ENCODE measurements at regions not wholly inside any gene's neighbourhood (a gene's known extent, or its start where the extent isn't known, plus 50 kb on each side); places are given as distances from the start of the nearest gene placed in this dataset.
"Not testable (repeated sequence)": the region's sequence is repeated elsewhere in the genome, so short reads cannot be mapped to it uniquely, and the experiment has no call there.

DNA sequence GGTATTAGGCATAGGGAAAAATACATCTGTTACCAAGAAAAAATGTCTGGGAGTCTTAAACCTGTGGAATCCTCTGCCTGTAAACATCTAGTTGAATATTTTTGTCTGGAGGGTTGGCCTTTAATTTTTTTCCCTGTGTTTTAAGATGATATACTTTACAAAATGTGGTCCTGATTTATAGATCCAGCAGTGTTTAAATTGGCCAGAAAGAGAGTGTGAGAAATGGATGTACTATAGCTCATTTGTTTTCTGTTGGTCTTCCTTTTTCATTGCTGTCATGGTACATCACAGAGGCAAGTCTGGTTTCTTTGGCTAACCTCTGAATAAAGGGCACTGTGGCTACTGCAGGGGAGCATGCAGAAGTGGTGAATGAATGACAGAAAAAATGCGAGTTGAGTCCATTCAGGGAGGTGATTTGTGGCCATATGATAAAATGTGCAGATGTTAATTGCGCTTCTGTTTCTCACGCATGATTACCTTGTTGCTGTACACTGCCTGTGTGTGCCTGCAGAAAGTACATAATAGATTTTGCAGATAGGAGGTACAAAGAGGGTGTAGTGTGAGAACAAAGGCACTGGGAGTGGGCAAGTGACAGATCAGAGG lies 150.0 kb downstream of the NFKBIZ start:
- DNase-seq, result no peak

DNA sequence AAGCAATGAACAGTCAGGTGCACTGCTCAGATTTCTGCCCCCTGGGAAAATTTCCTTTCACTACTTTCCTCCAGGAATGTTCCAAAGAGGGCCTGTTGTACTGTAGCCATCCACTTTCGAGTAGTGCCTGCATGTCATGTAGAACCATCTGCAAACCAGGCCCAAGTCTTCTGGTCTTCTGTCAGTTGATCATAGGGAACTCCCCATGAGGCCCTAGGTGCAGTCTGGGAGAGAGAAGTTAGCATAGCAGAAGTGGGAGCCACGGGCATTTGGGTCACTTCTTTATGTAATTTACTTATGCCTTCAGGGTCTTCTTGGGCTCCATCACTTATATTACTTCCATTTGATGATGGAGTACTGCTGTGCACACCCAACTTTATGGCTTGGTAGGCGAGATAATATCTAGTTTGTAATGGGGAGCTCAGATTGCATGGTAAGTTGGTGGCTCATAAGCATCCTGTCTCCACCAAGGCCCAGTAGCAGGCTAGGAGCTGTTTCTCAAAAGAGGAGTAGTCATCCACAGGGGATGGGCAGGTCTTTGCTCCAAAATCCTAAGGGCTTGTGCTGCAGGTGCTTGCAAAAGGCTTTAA lies 151.4 kb downstream of the NFKBIZ start:
- DNase-seq, result no peak

DNA sequence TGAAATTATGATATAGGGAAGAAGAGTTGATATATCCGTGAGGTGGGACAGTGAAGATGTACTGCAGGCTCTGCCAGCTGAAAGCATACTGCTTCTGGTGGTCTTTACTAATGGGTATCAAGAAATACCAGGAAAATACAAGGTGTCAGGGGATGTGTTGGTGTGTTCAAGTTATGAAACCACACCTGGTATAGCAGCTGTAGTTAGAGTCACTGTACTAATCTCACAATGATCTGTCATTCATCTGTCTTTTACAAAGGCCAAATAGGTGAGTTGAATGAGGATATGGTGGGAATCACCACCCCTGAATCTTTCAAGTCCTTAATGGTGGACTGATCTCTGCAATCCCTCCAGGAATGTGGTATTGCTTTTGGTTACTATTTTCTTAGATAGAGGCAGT lies 152.7 kb downstream of the NFKBIZ start:
- no peak for DNase-seq

DNA sequence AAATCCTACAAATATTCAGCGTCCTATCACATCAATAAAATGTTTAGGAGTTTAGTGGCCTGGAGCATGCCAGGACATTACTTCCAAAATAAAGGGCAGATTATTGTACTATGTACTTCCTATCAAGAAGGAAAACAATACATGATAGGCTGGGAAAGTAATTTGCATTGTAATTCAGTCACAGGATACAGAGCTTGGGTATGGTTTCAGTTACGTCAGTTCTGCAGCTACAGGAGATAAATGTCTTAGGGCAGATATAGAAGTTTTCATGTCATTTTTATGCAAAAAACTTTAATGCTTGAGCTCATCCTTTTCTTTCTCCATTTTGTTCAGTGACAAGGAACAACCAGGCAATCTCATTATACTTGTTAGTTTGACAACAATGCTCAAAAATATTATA lies 155.2 kb downstream of the NFKBIZ start:
- DNase-seq, result no peak

DNA sequence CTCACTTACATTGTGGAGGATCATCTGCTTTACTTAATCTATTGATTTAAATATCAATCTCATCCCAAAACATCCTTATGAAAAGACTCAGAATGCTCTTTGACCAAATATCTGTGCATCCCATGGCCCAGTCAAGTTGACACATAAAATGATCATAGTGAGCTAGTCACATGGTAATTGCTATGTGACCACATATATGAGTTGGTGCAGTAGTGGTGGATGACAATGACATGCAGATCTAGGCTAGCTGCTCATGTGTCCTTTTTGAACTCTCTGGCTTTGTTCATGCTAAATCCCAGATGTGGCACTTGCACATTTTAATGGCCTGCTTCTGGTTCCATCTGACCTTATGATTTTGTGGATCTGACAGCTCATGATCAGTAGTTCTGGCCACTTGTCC lies 156.2 kb downstream of the NFKBIZ start:
- no peak for DNase-seq

DNA sequence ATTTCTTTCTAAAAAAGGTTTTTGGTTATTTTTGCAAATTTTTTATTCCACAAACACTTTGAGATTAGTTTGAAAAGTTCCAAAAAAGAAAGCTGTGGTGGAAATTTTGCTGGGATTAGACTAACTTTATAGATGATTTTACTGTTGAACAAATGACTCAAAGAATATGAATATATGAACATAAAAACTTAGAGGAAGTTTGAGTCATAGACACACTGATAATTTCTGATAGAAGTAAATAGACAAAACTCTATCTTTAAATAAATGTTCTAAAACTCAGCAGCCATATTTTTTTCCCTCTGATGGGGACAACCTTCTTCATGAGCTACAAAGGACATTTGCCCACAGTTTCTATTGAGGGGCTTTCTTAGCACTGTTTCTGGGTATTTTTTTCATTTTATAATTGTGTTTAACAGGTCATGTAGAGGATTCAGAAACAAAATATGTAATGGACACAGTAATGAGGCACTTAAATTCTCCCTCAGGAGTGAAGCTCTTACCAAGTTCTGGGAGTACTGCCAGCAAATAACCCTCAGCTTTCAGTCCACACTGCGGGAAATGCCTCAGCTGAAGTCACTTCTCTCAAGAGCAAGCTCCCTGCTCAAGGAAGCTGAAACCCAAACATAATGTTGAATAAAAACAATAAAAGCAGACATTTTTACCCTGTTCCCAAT lies 157.6 kb downstream of the NFKBIZ start:
- DNase-seq, result no peak

DNA sequence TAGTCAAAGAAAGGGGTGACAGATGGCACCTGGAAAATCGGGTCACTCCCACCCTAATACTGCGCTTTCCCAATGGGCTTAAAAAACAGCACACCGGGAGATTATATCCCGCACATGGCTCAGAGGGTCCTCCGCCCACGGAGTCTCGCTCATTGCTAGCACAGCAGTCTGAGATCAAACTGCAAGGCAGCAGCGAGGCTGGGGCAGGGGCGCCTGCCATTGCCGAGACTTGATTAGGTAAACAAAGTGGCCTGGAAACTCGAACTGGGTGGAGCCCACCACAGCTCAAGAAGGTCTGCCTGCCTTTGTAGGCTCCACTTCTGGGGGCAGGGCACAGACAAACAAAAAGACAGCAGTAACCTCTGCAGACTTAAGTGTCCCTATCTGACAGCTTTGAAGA lies 159.1 kb downstream of the NFKBIZ start:
- DNase-seq, result not testable (repeated sequence)

DNA sequence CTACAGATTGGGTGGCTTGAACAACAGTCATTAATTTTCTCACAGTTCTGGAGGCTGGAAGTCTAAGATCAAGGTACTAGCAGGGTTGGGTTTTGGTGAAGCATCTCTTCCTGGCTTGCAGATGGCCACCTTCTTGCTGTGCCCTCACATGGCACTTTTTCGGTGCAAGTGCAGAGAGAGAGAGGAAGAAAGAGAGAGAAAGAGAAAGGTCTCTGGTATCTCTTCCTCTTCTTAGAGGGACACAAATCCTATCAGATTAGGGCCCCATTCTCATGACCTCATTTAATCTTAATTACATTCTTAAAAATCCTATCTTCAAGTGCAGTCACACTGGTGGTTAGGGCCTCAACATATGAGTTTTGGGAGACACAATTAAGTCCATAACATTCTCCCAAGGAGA lies 167.1 kb downstream of the NFKBIZ start:
- DNase-seq, result no peak

DNA sequence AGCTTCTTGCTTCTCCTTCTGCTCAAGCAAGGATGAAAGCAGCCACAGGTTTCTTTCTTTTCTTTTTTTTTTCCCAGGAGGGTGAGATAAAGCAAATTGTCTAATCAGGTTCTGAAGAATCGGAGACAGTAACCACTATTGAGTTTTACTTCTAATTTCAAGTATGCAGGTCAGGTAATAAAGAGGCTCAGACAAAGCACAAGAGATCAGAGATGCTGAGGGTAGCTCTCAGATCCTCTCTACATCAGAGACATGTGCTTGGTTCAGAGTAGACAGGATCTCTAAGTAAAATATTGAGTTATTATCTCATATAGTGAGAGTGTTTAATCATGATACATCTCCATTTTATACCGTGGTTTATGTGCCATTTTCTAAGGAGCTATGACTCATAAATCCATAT lies 168.5 kb downstream of the NFKBIZ start:
- no peak for DNase-seq

DNA sequence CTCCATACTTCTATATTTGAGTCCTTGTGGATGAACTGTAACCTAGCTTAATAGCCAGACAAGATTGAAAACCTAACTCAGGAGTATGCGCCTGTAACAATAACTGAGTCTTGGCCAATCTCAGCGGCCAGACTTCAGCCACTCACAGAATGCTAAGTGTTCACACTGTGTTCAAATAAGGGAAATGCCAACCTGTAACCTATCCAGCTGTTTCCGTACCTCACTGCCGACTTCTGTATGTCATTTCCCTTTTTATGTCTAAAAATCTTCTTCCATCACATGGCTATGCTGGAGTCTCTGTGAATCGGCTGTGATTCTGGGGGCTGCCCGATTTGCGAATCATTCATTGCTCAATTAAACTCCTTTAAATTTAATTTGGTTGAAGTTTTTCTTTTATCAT lies 169.2 kb downstream of the NFKBIZ start:
- DNase-seq, result no peak

DNA sequence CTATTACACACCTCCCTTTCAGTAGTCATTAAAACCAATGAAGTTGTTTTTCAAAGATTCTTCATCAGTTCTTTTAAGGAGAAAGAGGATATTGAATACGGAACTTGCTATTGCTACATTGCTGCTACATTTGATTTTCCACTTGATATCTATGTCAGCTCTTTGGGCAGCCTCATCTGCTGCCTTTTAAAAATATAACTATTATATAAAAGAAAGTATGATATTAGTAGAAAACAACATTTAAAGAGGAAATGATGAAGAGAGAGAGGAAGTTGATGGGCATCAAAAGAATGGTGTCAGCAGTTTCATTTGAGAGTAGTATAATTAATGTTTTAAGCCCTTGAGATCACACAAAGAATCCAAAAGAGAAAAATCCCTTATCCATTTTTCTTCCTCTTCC lies 171.4 kb downstream of the NFKBIZ start:
- no peak for DNase-seq

DNA sequence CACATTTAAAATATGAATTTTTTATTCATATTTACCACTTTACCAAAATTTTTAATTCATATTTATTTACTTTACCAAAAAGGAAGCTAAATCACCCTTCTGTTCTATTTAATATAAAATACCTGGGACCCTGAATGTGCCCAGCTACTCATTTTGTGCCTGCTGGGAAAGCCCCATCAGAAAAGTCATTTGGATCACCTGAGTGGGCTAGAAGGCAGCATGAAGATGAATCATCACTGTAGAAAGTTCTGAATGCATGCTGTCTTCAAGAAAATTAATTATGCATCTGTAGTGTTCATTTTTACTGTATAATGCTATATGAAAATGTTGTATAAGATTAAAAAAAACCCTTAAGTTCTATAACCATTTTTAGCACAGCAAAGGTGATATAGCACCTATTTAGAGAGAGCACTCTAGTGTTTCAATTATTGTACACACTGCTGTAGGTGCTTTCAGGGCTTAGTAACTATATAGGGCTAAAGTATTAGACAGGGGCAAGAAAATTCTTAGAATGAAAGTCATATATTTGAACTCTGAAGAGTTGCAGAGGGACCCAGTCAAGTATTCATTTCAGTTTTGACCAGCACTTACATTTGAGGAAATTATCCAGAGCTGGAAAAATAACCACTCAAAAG lies 175.1 kb downstream of the NFKBIZ start:
- DNase-seq, result no peak

DNA sequence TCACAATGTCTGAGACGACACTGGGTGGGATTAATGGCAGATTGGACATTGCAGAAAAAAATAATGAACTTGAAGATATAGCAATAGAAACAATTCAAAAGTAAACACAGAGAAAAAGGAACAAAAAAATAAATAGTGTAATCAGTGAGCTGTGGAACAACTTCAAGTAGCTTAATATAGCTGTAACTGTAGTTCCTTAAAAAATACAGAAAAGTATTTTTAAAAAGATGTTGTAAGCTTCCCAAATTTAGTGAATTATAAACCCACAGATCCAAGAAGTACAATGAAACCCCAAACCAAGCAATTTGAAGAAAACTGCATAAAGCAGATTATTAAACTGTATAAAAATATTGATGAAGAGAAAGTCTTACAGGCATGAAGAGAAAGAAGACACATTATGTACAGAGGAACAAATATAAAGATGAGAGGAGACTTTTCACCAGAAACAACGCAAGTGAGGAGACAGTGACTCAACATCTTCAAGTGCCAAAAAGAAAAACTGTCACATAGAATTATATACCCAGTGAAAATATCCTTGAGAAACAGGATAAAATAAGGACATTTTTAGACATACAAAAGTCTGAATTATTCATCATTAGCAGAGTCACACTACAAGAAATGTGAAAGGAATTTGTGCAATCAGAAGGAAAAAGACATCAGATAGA lies 176.4 kb downstream of the NFKBIZ start:
- no peak for DNase-seq

DNA sequence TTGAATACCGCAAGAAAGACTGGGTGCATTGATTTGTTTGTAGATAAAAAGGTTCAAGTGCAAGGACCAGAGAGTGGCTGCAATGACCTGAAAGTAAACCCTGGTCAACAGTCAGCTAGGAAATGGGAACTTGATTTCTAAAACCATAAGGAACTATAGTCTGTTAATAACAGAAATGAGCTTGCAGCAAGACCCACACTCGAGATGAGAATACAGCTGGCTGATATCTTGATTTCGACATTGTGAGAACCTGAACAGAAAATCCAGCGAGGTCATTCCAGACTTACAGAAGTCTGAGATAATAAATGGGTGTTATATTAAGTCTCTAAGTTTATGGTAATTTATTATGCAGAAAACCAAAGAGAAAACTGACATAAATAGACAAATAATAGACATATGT lies 177.3 kb downstream of the NFKBIZ start:
- DNase-seq, result no peak

DNA sequence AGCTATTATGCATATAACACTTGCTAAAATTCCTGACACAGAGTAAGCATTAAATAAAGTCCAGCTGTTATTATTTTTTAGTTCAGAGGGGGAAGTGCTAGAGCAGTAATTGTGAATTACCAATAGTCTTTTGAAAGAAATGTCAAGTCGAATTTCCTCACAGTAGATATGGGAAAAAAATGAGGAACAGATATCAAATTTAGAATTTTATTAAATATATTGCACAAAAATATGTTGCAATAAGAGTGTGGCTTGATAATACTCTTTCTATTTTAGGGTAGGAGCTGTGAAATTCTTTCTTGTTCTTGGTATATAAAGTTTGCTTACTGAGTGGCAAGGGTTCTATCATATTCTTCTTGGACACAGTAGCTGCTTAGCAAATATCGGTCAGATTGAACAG lies 181.3 kb downstream of the NFKBIZ start:
- no peak for DNase-seq

DNA sequence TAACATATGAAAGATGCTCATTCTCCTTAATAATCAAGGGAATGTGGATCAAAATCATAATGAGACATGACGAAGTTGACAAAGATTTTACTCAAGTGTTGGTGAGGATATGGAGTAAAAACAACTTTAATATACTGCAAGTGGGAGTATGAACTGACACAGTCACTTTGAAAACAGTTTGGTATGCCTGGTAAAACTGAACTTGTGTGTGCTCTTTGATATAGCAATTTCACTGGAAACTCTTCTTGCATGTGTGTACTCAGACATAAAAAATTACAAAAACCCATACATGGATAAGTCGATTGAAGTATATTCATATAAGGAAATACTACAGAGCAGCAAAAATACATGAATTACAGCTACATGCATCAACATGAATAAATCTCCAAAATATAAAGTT lies 182.5 kb downstream of the NFKBIZ start:
- no peak for DNase-seq

DNA sequence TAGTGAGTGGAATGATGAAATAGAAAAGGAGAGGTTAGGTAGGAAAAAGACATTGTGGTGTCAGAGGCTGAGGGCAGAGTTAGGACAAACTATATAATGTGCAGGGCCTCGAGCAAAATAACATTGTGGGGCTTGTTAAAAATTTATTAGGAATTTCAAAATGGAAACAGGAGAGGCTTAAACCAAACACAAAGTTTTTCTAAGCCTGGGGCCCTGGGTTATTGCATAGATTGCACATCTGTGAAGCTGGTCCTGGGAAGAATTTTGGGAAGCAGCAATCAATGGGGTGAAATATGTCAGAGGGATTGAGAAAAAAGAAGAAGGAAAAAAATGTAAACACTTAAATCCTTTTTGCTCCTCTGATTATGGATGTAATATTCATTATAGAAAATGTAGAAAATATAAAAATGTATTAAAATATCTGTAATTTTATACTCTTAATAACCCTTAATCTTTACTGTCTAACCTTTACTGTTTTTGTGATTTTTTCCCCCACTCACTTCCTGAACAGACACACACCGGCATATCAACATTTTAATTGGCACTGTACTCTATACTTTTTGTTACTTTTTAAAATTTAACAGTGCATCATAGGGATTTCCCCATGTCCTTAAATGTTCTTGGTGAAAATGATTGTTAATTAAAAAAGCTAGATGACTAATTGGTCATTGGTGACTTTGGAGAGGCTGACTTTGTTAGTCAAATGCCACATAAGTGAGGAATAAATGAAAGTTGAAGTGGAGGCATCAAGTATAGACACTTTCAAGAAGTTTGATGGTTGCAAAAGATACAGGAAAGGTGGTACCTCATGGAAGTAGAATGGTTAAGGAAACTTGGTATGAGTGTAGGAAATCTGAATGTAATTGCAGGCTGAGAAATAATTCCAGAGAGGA lies 183.4 kb downstream of the NFKBIZ start:
- DNase-seq, result no peak

DNA sequence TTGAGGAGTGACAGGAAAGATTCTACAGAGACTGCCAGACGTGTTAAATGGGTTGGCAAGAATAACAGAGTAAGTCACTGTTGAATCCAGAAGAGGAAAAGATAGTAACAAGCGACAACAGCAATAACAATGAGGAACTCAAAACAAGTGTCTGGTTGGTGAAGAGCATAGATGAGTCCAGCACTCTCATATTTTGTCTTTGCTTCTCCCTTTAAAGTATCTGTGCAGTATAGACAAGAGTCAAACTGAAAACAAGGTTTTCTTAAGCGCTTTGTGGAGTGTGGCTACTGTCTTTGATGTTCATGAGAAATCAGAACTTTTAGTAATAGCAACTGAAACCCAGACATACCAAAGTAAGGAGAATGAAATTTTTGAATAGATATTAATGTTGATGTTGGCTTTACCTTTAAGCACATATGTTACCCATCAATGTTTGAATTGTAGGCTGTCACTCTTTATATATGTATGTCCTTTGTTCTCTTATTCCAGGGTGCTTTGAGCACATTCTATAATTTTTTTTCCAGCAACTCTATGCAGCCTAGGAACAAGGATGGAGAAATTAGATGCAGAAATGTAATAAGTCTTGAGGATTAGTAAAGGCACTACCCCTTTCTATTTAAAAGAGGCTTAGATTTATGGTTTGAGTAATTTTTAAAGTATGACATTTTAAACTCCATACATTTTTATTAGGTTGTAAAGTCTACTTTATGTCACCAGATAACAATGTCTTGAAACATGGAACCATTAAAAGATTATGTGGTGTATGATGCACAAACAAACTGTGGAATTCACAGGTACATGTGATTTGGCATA lies 185.5 kb downstream of the NFKBIZ start:
- no peak for DNase-seq

DNA sequence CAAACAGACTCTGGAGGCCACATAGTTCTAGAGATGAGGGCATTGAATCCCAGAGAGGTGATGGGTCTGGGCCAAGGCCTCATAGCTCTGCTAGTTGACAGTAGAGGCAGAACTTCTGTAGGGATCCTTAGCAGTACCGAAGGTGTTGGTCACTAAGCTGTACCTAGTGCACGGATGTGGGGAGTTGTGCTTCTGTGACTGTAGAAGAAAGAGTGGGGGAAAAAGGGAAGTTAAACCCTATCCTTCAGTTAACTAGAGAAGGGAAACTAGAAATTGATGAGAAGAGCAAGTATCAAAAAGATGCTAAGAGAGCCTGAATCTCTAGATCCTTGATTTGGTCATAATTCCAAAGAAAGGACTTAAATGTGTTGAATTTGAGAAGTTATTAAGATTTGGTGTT lies 186.7 kb downstream of the NFKBIZ start:
- no peak for DNase-seq

DNA sequence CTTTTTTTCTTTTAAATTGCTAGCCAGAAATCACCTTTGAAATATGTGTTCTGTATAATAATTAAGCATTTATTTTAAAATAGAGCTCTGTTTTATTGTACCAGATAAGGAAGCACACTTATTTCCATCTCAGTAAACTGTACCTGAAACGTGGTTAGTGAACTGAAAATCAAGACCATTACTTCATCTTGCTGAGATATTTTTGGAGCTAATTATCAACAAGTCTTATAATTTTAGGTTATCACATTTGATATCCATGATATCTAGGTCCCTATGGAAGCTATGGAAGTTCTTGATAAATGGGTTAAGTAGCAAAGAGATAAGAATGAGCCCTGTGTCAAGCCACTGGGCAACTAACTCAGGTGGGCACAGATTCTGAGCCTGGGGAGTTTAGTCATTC lies 187.2 kb downstream of the NFKBIZ start:
- DNase-seq, result no peak

DNA sequence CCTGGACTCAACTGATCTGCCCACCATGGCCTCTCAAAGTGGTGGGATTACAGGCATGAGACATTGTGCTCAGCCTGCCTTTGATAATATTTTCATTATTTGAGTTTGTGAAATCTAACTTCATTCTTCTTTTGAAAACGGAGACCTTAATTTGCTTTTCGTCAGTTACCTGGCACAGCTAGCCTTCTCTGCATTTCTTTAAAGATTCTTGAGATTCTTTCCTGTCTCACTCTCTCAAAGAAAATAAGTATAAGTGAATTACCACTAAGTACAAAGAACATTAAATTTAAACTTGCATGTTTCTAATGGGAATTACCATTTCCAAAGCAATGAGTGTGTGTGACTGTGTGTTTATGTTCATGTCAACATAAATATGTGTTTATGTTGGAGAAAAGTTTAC lies 187.9 kb downstream of the NFKBIZ start:
- no peak for DNase-seq

DNA sequence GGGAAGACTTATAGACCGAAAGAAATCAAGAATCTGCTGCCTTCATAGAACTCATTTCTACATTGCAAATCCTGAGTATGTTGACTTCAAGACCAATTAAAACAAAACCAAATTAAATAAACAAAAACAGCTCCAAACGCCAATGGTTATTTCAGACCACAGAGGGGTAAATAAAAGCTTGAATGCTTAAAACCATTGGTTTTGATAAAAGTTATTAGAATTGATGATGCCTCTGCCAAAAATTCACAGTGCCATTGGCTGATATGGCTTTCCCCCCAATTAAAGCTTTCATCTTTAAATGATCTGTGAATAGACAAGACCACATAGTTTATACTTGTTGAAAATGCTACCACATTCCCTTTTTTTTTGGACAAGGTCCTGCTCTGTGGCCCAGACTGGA lies 188.5 kb downstream of the NFKBIZ start:
- no peak for DNase-seq

All from right forelimb (tissue), 1 donor.